H1 (cell line): ENCODE measurements at regions not wholly inside any gene's neighbourhood (a gene's known extent, or its start where the extent isn't known, plus 50 kb on each side); places are given as distances from the start of the nearest gene placed in this dataset.

ENCODE experiments used
- CTCF ChIA-PET: fragments of 300-600 bp; sonication (Branson Sonifier 250); formaldehyde crosslinking; loops from one replicate; lab custom pipeline; 2021; ENCODE audit not compliant: partially characterized antibody; lab: Charles Lee
- POLR2A ChIA-PET: fragments of 300-600 bp; sonication (Branson Sonifier 250); formaldehyde crosslinking; loops from one replicate; lab custom pipeline; 2021; ENCODE audit warnings: inconsistent platforms; ENCODE audit not compliant: partially characterized antibody; lab: Charles Lee
- DNase-seq, 2 experiments: peaks; one replicate each; pipeline versions ENCODE4 v3.0.0 to v3.0.0-alpha.2; 2010 to 2022; ENCODE audit warnings: low spot score in 2 of 2, low read depth in 1 of 2, mixed read lengths in 1 of 2
- FAIRE-seq: peaks from 2 replicates; lab custom pipeline; 2011; peaks lifted over from hg19 to GRCh38; lab: Jason Lieb, UNC
- H2AFZ ChIP-seq: 2 replicates; pipeline ENCODE4 v1.8.1; 2012; ENCODE audit warnings: low read length, inconsistent platforms
- H2AK5ac ChIP-seq: 2 replicates; pipeline ENCODE4 v1.6.1; 2013; ENCODE audit warnings: low read depth, low read length
- H2BK120ac ChIP-seq: replicated peaks from 2 replicates; pipeline ENCODE3; 2013; ENCODE audit warnings: low read depth, low read length, inconsistent platforms
- H2BK12ac ChIP-seq: 2 replicates; pipeline ENCODE4 v1.6.1; 2013; ENCODE audit warnings: low read depth, low read length
- H2BK15ac ChIP-seq: 2 replicates; pipeline ENCODE4 v1.6.1; 2013; ENCODE audit warnings: low read length
- H2BK20ac ChIP-seq: 2 replicates; pipeline ENCODE4 v1.6.1; 2013; ENCODE audit warnings: low read length
- H2BK5ac ChIP-seq: 2 replicates; pipeline ENCODE4 v1.6.1; 2013; ENCODE audit warnings: low read depth, low read length
- H3K14ac ChIP-seq: 2 replicates; pipeline ENCODE4 v1.6.1; 2013; ENCODE audit warnings: inconsistent platforms; ENCODE audit not compliant: insufficient read length
- H3K18ac ChIP-seq: 2 replicates; pipeline ENCODE4 v1.6.1; 2013; ENCODE audit warnings: low read length; ENCODE audit errors: extremely low read depth
- H3K23ac ChIP-seq: 2 replicates; pipeline ENCODE4 v1.6.1; 2013; ENCODE audit warnings: inconsistent platforms; ENCODE audit not compliant: insufficient read length
- H3K23me2 ChIP-seq: 2 replicates; pipeline ENCODE4 v1.6.1; 2013; ENCODE audit warnings: low read depth, low read length
- H3K27ac ChIP-seq: 2 replicates; pipeline ENCODE4 v1.6.1; 2011; ENCODE audit warnings: low read depth, low read length, inconsistent platforms
- H3K27me3 ChIP-seq, 4 experiments: replicated peaks in 1 of 4; 1 replicate in 1 of 4; 2 replicates in 3 of 4; pipeline versions ENCODE4 v1.6.1 to v1.8.1; 2011 to 2013; ENCODE audit warnings: low read length in 3 of 4, mild to moderate bottlenecking in 3 of 4, inconsistent platforms in 2 of 4, mixed read lengths in 2 of 4, moderate library complexity in 1 of 4; ENCODE audit not compliant: control insufficient read depth in 3 of 4, insufficient read depth in 3 of 4; ENCODE audit errors: extremely low read depth in 1 of 4
- H3K36me3 ChIP-seq, 4 experiments: 2 replicates each; pipeline versions ENCODE4 v1.6.1 to v1.8.1; 2011 to 2013; ENCODE audit warnings: mild to moderate bottlenecking in 4 of 4, low read length in 3 of 4, moderate library complexity in 2 of 4, control low read depth in 1 of 4, inconsistent platforms in 1 of 4; ENCODE audit not compliant: insufficient read depth in 4 of 4, control insufficient read depth in 2 of 4
- H3K4ac ChIP-seq: replicated peaks from 2 replicates; pipeline ENCODE3; 2013; ENCODE audit warnings: low read length, low read depth, mixed read lengths, inconsistent platforms; ENCODE audit not compliant: insufficient read length
- H3K4me1 ChIP-seq, 4 experiments: replicated peaks in 1 of 4; 1 replicate in 1 of 4; 2 replicates in 3 of 4; pipeline versions ENCODE4 v1.6.1 to v1.8.1; 2011 to 2013; ENCODE audit warnings: low read length in 3 of 4, inconsistent platforms in 2 of 4, mixed read lengths in 1 of 4; ENCODE audit not compliant: insufficient read depth in 4 of 4, control insufficient read depth in 3 of 4
- H3K4me2 ChIP-seq, 2 experiments: 2 replicates each; pipeline versions ENCODE4 v1.6.1 to v1.8.1; 2011 to 2013; ENCODE audit warnings: low read depth in 2 of 2, low read length in 2 of 2, control low read depth in 1 of 2, inconsistent platforms in 1 of 2, mild to moderate bottlenecking in 1 of 2; ENCODE audit not compliant: insufficient read depth in 1 of 2
- H3K4me3 ChIP-seq, 4 experiments: fragments of 200-600, 300-600 bp in 1 of 4; sonication (generic), shearing (Covaris generic), sonication (Bioruptor Twin) in 1 of 4; 2 replicates each; pipeline versions ENCODE4 v1.5.1 to v1.8.1; 2011 to 2016; ENCODE audit warnings: low read length in 4 of 4, low read depth in 3 of 4, control low read depth in 2 of 4, inconsistent platforms in 2 of 4, mild to moderate bottlenecking in 2 of 4, mixed read lengths in 1 of 4, moderate library complexity in 1 of 4; ENCODE audit not compliant: insufficient read depth in 2 of 4; ENCODE audit errors: extremely low read depth in 1 of 4
- H3K56ac ChIP-seq: replicated peaks from 2 replicates; pipeline ENCODE3; 2013; ENCODE audit warnings: low read depth, mild to moderate bottlenecking, mixed read lengths, low read length, inconsistent platforms; ENCODE audit not compliant: insufficient read length
- H3K79me1 ChIP-seq: 2 replicates; pipeline ENCODE4 v1.6.1; 2013; ENCODE audit warnings: low read depth, low read length, control low read depth
- H3K79me2 ChIP-seq, 2 experiments: 2 replicates each; pipeline versions ENCODE4 v1.6.1 to v1.8.1; 2012 to 2013; ENCODE audit warnings: low read length in 2 of 2, mild to moderate bottlenecking in 2 of 2, inconsistent platforms in 1 of 2; ENCODE audit not compliant: insufficient read depth in 2 of 2, control insufficient read depth in 1 of 2
- H3K9ac ChIP-seq, 4 experiments: replicated peaks in 1 of 4; 1 replicate in 1 of 4; 2 replicates in 3 of 4; pipeline versions ENCODE4 v1.6.1 to v1.8.1; 2011 to 2013; ENCODE audit warnings: low read depth in 3 of 4, low read length in 3 of 4, control low read depth in 2 of 4, mild to moderate bottlenecking in 2 of 4, moderate library complexity in 2 of 4, inconsistent platforms in 1 of 4; ENCODE audit errors: extremely low read depth in 1 of 4
- H3K9me3 ChIP-seq, 2 experiments: 2 replicates each; pipeline versions ENCODE4 v1.6.1 to v1.8.1; 2012 to 2013; ENCODE audit warnings: mild to moderate bottlenecking in 2 of 2, moderate library complexity in 2 of 2, control low read depth in 1 of 2, inconsistent platforms in 1 of 2, low read depth in 1 of 2, low read length in 1 of 2, mixed read lengths in 1 of 2; ENCODE audit not compliant: insufficient read depth in 2 of 2
- H4K20me1 ChIP-seq, 2 experiments: replicated peaks in 1 of 2; 2 replicates each; pipeline versions ENCODE3 to v1.8.1; 2011 to 2013; ENCODE audit warnings: inconsistent platforms in 2 of 2, low read length in 2 of 2, mild to moderate bottlenecking in 1 of 2; ENCODE audit not compliant: insufficient read depth in 2 of 2, control insufficient read depth in 1 of 2
- H4K5ac ChIP-seq: 2 replicates; pipeline ENCODE4 v1.6.1; 2013; ENCODE audit warnings: low read length, low read depth, mixed read lengths, inconsistent platforms; ENCODE audit not compliant: insufficient read length
- H4K8ac ChIP-seq: 2 replicates; pipeline ENCODE4 v1.8.0; 2013; ENCODE audit warnings: mild to moderate bottlenecking, moderate library complexity, low read length, inconsistent platforms; ENCODE audit not compliant: insufficient read depth; ENCODE audit errors: extremely low read depth
- H4K91ac ChIP-seq: replicated peaks from 2 replicates; pipeline ENCODE3; 2013; ENCODE audit warnings: low read length, mixed read lengths, inconsistent platforms; ENCODE audit not compliant: insufficient read length
- ASH2L ChIP-seq: fragments of 200-600, 300-600 bp; sonication (generic); IDR thresholded peaks from one replicate; pipeline ENCODE4 v1.7.1; 2017; ENCODE audit warnings: low read length
- KDM4A ChIP-seq: IDR thresholded peaks from one replicate; pipeline ENCODE4 v1.7.1; 2012; ENCODE audit warnings: low read depth, mild to moderate bottlenecking, moderate library complexity, low read length, inconsistent platforms; ENCODE audit not compliant: severe bottlenecking
- SAP30 ChIP-seq: fragments of 300-600 bp; sonication (generic); IDR thresholded peaks from 2 replicates; pipeline ENCODE4 v1.7.1; 2012; ENCODE audit warnings: low read length, moderate library complexity, mild to moderate bottlenecking, inconsistent platforms; ENCODE audit not compliant: insufficient read depth, insufficient replicate concordance
- TCF12 ChIP-seq: IDR thresholded peaks from 2 replicates; pipeline ENCODE4 v1.6.1; 2011; ENCODE audit warnings: low read depth, mild to moderate bottlenecking, low read length
- WGBS, 2 experiments: shearing (Covaris generic) in 1 of 2; methylation state at CpG; one replicate each; pipeline versions ENCODE4 v1.1.6 to v1.1.7; 2013 to 2015; ENCODE audit warnings: low lambda C conversion rate in 2 of 2, mixed read lengths in 2 of 2, inconsistent platforms in 1 of 2, low coverage in 1 of 2, missing lambda C conversion rate in 1 of 2; ENCODE audit not compliant: insufficient replicate concordance in 2 of 2, insufficient coverage in 1 of 2, insufficient read length in 1 of 2; ENCODE audit errors: extremely low coverage in 1 of 2, missing lambda C conversion rate in 1 of 2; 5-methylcytosine and 5-hydroxymethylcytosine counted together

DNA sequence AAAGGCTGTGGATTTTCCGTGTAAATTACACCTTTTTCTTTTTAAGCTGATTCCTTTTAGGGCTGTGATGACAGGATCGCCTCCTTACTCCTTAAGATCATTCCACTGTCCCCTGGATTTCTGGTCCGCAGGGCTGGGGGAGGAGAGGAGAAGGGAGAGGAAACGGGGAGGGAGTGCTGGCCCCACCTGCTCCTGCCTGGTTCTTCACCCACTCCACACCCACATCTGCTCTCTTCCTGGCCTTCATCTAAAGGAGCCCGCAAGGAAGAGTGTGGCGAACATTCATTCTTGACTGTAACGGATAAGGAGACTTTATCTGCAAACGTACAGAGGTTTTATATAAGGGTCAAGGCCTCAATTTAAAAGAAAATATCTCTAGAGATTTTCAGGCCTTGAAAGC is 242.0 kb downstream of the RHOU start:
- 86% methylated on average over 7 of the region's 8 CpGs; no CpG with 5 or more reads in 1 of the 2 experiments for WGBS, 2 experiments
- no peak overlapping the region for H3K27ac ChIP-seq
- no peak overlapping the region for H3K9ac ChIP-seq
- no peak overlapping the region for H2BK12ac ChIP-seq
- H3K56ac ChIP-seq: peak overlapping the region; percentile 77
- no peaks in the 10 kb centered on the region for H3K79me1 ChIP-seq
- no peak overlapping the region for H3K4me2 ChIP-seq
- peaks cover 0 to 2% of the 10 kb centered on the region in 2 experiments for H4K20me1 ChIP-seq
- H3K27me3 ChIP-seq: no peaks in the 10 kb centered on the region
- H3K14ac ChIP-seq: no peak overlapping the region
- no peaks in the 10 kb centered on the region for H3K9me3 ChIP-seq
- no peak overlapping the region for H4K91ac ChIP-seq
- ChIA-PET POLR2A (no interaction called here), CTCF (interaction anchor here (1.4 kb wide), 1 partner anchor 9 kb away, joined by 6 read pairs; no protein-coding TSS in a partner anchor)
- no peak overlapping the region for H3K23ac ChIP-seq
- no peaks in the 10 kb centered on the region for H3K36me3 ChIP-seq
- no peak overlapping the region for H3K4ac ChIP-seq
- H3K4me3 ChIP-seq: no peak overlapping the region
- no peaks in the 10 kb centered on the region for H3K79me2 ChIP-seq
- FAIRE-seq: no peak
- H2BK15ac ChIP-seq: no peak overlapping the region
- H4K5ac ChIP-seq: no peak overlapping the region
- peaks cover 0 to 12% (median 7%) of the 10 kb centered on the region in 4 experiments; a peak in 5 of 7 replicates for H3K4me1 ChIP-seq
- TF ChIP-seq ASH2L (no peak), KDM4A (no peak), SAP30 (no peak), TCF12 (no peak)
- TF ChIP-seq, all 59 proteins: peak for 0
- peaks cover 9% of the 10 kb centered on the region; the same call in 1 of the 2 replicates for H3K23me2 ChIP-seq
- H2AFZ ChIP-seq: no peak overlapping the region
- H4K8ac ChIP-seq: no peak overlapping the region
- H3K18ac ChIP-seq: no peak overlapping the region
- no peak overlapping the region for H2BK120ac ChIP-seq
- H2AK5ac ChIP-seq: no peak overlapping the region
- DNase-seq: no peak
- no peak overlapping the region for H2BK5ac ChIP-seq
- no peak overlapping the region for H2BK20ac ChIP-seq
